GM12872 (cell line): ENCODE measurements at regions not wholly inside any gene's neighbourhood (a gene's known extent, or its start where the extent isn't known, plus 50 kb on each side); places are given as distances from the start of the nearest gene placed in this dataset.

Experiments used
- TF ChIP-seq, protein P1 (sequence below): IDR thresholded peaks from 3 replicates; pipeline ENCODE4 v1.5.1; 2011; ENCODE audit warnings: low read depth, mild to moderate bottlenecking, low read length, moderate library complexity; ENCODE audit not compliant: insufficient read depth

DNA sequence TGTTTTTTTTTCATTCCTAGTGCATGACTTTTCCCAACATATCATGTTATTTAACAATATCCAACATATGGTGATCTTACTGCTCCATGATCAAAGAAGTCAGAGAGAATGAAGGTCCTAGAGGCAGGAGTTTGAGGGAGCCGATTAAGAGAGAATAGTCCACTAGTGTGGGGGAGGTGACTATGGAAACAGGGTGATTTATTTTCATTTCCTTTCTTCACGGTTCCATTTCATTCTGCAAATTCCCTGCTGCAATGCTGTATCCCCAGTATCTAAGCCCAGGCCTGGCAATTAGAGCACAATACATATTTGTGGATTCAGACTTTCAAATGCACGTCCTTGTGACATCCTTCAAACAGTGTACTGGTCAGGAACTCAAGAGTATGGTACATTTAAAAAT, 91.4 kb downstream of the CD83 start:
- TF ChIP-seq, protein P1, sequence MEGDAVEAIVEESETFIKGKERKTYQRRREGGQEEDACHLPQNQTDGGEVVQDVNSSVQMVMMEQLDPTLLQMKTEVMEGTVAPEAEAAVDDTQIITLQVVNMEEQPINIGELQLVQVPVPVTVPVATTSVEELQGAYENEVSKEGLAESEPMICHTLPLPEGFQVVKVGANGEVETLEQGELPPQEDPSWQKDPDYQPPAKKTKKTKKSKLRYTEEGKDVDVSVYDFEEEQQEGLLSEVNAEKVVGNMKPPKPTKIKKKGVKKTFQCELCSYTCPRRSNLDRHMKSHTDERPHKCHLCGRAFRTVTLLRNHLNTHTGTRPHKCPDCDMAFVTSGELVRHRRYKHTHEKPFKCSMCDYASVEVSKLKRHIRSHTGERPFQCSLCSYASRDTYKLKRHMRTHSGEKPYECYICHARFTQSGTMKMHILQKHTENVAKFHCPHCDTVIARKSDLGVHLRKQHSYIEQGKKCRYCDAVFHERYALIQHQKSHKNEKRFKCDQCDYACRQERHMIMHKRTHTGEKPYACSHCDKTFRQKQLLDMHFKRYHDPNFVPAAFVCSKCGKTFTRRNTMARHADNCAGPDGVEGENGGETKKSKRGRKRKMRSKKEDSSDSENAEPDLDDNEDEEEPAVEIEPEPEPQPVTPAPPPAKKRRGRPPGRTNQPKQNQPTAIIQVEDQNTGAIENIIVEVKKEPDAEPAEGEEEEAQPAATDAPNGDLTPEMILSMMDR: no peak

DNA sequence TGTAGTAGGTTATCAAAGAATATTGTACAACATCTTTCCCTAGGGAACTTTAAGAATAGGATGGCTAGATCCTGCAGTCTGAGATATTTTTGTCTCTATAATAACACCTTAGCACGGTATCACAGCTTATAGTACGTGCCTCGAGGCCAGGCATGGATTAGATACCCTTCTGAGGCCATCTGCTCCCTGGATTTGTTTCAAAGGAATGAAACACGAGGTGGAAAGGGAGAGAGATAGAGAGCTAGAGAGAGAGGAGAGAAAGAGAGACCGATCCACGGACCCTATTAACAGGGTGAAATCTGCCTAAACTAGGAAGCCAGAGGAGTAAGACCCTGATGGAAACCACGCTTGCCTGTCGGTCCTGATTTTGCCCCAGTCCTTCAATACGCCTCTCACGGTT, 92.5 kb downstream of the CD83 start:
- TF ChIP-seq, protein P1: no peak

DNA sequence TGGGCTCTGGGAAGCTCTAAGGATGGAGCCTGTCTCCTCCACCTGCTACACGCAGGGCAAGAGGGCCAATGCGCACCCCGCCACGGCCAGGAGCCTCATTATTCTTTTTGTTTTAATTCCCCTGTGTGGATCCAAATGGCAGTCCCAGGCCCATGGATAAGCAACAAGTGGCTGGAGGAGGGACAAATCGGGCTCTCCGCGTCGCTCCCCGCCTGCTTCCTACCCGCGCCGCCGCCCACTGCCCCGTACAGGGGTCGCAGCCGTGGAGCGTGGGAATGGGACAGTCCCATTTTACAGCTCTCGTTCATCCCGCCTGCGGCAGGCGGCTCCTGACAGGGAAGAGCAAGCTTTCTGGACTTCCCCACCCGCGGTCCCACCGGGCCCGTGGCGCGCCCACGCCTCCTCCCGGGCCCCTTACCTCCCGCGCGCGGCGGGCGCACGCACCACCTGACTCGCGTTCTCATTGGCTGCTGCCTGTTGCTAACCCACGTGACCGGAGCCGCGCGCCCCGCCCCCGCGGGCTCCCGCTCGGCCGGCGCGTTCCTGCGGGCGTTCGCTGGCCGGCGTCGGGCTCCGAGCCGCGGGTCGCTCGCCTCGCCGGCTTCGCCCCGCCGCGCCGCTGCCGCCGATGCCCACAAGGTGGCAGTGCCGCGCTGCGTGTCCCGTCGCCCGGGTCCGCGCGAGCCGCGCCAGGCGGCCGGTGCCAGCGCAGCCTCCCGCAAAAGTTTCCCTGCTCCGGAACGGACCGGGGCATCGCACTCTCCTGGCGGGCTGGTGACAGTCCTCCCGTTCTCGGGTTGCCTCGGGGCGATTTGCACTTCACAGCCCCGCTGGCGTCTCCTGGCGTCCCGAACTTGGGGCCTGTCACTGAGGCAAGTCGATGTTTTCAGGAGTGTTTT, 93.3 kb downstream of the CD83 start:
- TF ChIP-seq, protein P1: peak; percentile 62; the same call in 2 of the 3 replicates

DNA sequence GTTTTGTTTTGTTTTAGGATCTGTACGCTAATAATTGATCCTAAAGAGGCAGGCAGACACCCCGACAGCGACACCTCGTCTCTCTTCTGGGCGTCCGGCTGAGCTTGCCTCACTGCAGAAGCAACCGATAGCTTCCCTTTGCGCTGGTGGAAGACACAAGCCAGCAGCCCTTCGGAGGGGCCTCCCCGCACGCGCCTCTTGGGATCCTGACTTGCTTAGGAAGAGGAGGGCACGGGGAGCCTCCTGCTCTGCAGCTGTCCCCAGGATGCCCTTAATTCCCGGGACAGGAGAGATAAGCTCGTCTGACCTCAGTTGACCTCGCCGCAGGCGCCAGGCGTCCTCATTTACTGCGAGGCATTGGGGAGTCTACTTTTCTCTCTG, 94.0 kb downstream of the CD83 start:
- TF ChIP-seq, protein P1: no peak

DNA sequence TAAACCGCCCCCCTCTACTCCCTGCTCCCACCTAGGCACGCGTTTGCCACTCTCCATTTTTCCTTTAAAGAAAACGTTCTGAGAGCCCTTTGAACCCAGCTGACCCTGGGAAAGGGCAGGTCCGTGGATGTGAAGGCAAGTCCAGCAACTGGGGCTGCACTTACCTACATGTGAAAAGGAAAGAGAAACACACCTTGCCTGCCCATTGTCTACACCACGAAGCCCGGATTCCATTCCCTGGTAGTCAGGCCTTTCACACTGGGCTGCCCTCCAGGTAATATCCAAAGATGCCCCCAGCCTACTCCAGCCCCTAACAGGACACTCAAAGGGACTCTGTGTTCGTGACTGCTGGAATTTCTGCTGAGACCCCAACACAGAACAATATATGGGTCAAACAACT, 94.4 kb downstream of the CD83 start:
- TF ChIP-seq, protein P1: no peak

DNA sequence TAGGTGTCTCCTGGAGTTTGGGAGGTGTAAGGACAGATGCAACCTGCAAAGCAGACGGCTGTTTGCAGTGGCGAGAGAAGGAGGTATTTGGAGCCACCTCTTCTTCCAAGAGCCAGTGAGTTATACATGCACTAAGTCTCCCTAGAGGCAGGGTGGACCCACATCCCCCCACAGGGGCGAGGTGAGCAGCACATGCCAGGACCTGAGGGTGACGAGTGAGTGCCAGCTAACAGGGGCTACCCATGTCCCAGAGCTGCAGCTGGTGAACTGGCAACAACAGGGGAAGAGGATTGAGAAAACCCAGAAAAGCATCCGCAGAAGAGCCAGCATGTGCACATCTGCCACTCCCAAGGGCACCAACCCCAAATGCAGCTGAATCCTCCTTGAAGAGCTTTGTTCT, 95.1 kb downstream of the CD83 start:
- TF ChIP-seq, protein P1: no peak

DNA sequence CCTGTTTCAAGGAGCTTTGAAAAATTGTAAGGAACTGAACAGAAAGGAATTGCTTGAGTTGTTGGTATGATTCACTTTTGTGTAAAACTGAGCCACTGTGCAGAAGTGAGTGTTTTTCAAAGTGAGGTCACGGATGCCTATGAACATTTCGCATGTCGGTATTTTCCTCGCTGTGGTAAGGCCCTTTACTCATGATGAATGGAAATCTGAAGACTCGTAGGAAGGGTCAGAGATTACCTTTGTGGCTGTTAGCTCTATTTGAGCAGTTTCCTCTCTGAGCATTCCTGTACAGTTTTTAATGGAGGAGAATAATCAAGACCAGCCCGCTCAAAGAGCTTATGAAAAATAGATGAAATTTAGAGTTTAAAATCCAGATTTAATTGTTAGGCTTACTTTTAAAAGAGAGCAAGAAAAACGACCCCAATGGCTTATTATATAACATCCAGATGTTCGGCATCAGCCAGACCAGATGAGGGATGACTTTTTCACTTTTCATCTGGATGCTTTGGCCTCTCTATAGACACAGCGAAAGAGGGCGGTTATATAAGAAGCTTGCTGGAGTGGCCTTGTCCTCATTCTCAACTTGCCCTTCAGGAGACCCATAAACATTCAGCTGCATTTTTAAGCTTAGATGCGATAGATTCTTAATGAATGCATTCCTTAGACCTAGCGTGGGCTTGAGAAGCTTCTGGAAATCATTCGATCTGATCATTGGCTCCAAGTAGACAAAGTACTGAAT, 99.5 kb downstream of the CD83 start:
- TF ChIP-seq, protein P1: no peak
